ENCODE measurements at regions not wholly inside any gene's neighbourhood (a gene's known extent, or its start where the extent isn't known, plus 50 kb on each side); places are given as distances from the start of the nearest gene placed in this dataset.

DNA sequence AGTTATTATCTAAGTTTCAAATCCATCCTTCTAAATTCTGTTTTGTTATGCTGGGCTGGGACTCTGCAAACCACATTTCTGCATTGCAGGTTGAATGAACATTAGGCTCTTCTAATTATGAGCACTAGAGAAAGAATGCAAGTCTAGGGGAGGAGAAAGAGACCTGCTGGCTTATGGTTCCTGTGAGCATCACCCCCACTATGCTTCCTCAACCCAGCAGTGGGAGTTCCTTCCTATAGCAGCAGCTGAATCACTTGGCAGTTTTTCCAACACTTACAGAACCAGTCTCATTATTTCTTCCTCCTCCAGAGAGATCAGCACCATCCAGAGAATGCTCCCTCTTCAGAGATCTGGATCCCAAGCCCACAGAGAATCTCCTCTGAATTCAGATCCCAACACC is 297.7 kb upstream of the CLEC14A start:
- TF ChIP-seq EZH2 (IDR thresholded peaks at IDR 0.05) (no peak), EZH2phosphoT487 (IDR thresholded peaks at IDR 0.05) (no peak)
- TF ChIP-seq, protein P1, sequence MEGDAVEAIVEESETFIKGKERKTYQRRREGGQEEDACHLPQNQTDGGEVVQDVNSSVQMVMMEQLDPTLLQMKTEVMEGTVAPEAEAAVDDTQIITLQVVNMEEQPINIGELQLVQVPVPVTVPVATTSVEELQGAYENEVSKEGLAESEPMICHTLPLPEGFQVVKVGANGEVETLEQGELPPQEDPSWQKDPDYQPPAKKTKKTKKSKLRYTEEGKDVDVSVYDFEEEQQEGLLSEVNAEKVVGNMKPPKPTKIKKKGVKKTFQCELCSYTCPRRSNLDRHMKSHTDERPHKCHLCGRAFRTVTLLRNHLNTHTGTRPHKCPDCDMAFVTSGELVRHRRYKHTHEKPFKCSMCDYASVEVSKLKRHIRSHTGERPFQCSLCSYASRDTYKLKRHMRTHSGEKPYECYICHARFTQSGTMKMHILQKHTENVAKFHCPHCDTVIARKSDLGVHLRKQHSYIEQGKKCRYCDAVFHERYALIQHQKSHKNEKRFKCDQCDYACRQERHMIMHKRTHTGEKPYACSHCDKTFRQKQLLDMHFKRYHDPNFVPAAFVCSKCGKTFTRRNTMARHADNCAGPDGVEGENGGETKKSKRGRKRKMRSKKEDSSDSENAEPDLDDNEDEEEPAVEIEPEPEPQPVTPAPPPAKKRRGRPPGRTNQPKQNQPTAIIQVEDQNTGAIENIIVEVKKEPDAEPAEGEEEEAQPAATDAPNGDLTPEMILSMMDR (IDR thresholded peaks at IDR 0.05): no peak
- Histone ChIP-seq H3K4me2 (no peak overlapping the region), H4K20me1 (ENCODE audit: low read depth) (no peaks in the 10 kb centered on the region), H3K9ac (no peak overlapping the region), H3K4me1 (peaks cover 4% of the 10 kb centered on the region), H3K9me3 (ENCODE audit: low read depth) (no peaks in the 10 kb centered on the region), H2AFZ (replicated peaks) (no peak overlapping the region), H3K4me3 (no peak overlapping the region), H3K27me3 (no peaks in the 10 kb centered on the region), H3F3A (ENCODE audit: low read depth) (no peaks in the 10 kb centered on the region), H3K36me3 (peaks cover 5% of the 10 kb centered on the region), H3K79me2 (ENCODE audit: low read depth) (no peaks in the 10 kb centered on the region), H3K27ac (no peak overlapping the region)
- Mint-ChIP-seq H3K27me3 (ENCODE audit: insufficient read depth, low read depth) (peaks cover 2% of the 10 kb centered on the region), H3K27ac (no peak overlapping the region), H3K36me3 (no peaks in the 10 kb centered on the region), H3K4me3 (no peak overlapping the region), H3K4me1 (peaks cover 5% of the 10 kb centered on the region), H3K9me3 (peaks cover 5% of the 10 kb centered on the region)
- DNase-seq (ENCODE audit: low spot score): no peak

DNA sequence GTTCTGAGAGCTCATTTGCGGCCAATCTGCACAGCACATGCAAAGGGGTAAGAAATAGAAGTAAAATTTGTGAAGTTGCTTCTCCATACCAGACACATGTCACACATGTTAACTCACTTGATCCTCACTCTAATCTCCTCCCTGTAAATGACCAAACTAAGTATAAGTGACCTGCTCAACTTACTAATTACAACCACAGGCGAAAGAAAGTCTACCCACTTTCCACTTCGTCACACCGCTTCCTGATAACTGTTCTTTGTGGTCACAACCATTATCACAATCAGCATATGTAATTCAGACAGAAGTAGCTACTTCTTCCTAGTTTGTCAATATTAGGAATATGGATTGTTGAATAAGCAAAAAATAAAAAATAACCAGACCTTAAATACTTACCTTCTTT is 293.7 kb upstream of the CLEC14A start:
- TF ChIP-seq EZH2 (IDR thresholded peaks at IDR 0.05) (no peak), EZH2phosphoT487 (IDR thresholded peaks at IDR 0.05) (no peak)
- TF ChIP-seq, protein P1 (IDR thresholded peaks at IDR 0.05): no peak
- Histone ChIP-seq H3K27ac (no peak overlapping the region), H3K9ac (no peak overlapping the region), H3K9me3 (ENCODE audit: low read depth) (no peaks in the 10 kb centered on the region), H3K4me2 (no peak overlapping the region), H3F3A (ENCODE audit: low read depth) (peaks cover 23% of the 10 kb centered on the region), H4K20me1 (ENCODE audit: low read depth) (no peaks in the 10 kb centered on the region), H3K4me3 (no peak overlapping the region), H3K79me2 (ENCODE audit: low read depth) (no peaks in the 10 kb centered on the region), H3K27me3 (no peaks in the 10 kb centered on the region), H3K36me3 (no peaks in the 10 kb centered on the region), H3K4me1 (peaks cover 28% of the 10 kb centered on the region), H2AFZ (replicated peaks) (no peak overlapping the region)
- no peak for DNase-seq (ENCODE audit: low spot score)
- Mint-ChIP-seq H3K4me3 (no peak overlapping the region), H3K4me1 (peaks cover 13% of the 10 kb centered on the region), H3K36me3 (no peaks in the 10 kb centered on the region), H3K27ac (no peak overlapping the region), H3K9me3 (no peaks in the 10 kb centered on the region), H3K27me3 (ENCODE audit: insufficient read depth, low read depth) (no peaks in the 10 kb centered on the region)

GRCh38 chr14:38547961-38548490 is 292.1 kb upstream of the CLEC14A start:
- H3K36me3 ChIP-seq: no peaks in the 10 kb centered on the region
- H3K36me3 Mint-ChIP-seq: no peaks in the 10 kb centered on the region

More at GRCh38 chr14:38547961-38548490, 292.1 kb upstream of the CLEC14A start:
- DNase-seq (ENCODE audit: low spot score): no peak
- H3K4me1 Mint-ChIP-seq: peaks cover 16% of the 10 kb centered on the region
- Histone ChIP-seq H3K4me1 (peaks cover 34% of the 10 kb centered on the region), H3F3A (ENCODE audit: low read depth) (peaks cover 25% of the 10 kb centered on the region), H3K9me3 (ENCODE audit: low read depth) (no peaks in the 10 kb centered on the region), H3K4me3 (no peak overlapping the region), H3K79me2 (ENCODE audit: low read depth) (no peaks in the 10 kb centered on the region), H3K27ac (peak overlapping the region; percentile 48), H3K9ac (no peak overlapping the region), H3K27me3 (no peaks in the 10 kb centered on the region), H2AFZ (replicated peaks) (peak overlapping the region; percentile 79), H4K20me1 (ENCODE audit: low read depth) (no peaks in the 10 kb centered on the region), H3K4me2 (peak overlapping the region; percentile 32)
- TF ChIP-seq, protein P1 (IDR thresholded peaks at IDR 0.05): no peak
- TF ChIP-seq EZH2phosphoT487 (IDR thresholded peaks at IDR 0.05) (no peak), EZH2 (IDR thresholded peaks at IDR 0.05) (no peak)
- H3K27ac Mint-ChIP-seq: no peak overlapping the region
- no peak overlapping the region for H3K4me3 Mint-ChIP-seq
- peaks cover 3% of the 10 kb centered on the region for H3K9me3 Mint-ChIP-seq
- H3K27me3 Mint-ChIP-seq (ENCODE audit: insufficient read depth, low read depth): no peaks in the 10 kb centered on the region

Data from neural progenitor cell (in vitro differentiated cells).